Upper lobe of left lung (tissue), 4 donors: ENCODE measurements at regions not wholly inside any gene's neighbourhood (a gene's known extent, or its start where the extent isn't known, plus 50 kb on each side); places are given as distances from the start of the nearest gene placed in this dataset.

Experiments
- CTCF ChIP-seq, 6 experiments: fragments of 450-650 bp in 4 of 6; fragments of 200-600 bp in 2 of 6; sonication (generic) in 2 of 6; IDR thresholded peaks; one replicate each; pipeline ENCODE4 v1.5.1; 2016 to 2019; ENCODE audit warnings: antibody characterized with exemption in 6 of 6
- POLR2A ChIP-seq, 4 donors: fragments of 450-650 bp; IDR thresholded peaks; one replicate each; pipeline ENCODE4 v1.5.1; 2016 to 2017; ENCODE audit warnings: antibody characterized with exemption in 4 of 4, mild to moderate bottlenecking in 2 of 4
- POLR2AphosphoS5 ChIP-seq, 2 donors: sonication (generic); formaldehyde crosslinking; IDR thresholded peaks; one replicate each; pipeline ENCODE4 v1.5.1; 2017; ENCODE audit warnings: antibody characterized with exemption in 2 of 2

GRCh38 chr12:127664901-127665300 lies 602.1 kb upstream of the TMEM132C start:
- no peak for TF ChIP-seq POLR2AphosphoS5 (IDR thresholded peaks at IDR 0.05)
- TF ChIP-seq CTCF (IDR thresholded peaks at IDR 0.05), result no peak
- no peak for TF ChIP-seq POLR2A (IDR thresholded peaks at IDR 0.05)
